ENCODE measurements at regions not wholly inside any gene's neighbourhood (a gene's known extent, or its start where the extent isn't known, plus 50 kb on each side); places are given as distances from the start of the nearest gene placed in this dataset.

DNA sequence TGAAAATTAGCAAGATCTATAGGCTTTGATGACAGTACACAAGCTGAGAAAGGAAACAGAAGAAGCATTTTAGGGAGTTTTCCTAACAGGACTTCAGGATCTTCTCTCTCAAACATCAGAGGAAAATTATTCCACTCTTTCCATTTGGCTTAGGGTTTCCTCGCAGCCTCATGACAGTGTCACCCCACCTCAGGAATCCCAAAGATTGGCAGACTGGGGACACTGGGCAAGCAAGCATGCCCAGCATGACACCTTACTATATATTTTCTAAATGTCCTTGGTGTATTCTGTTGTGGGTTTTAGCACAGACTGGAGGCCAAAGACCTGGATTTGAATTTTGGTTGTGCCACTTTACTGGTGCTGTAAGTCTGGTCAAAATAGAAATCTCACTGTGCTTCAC is 482.4 kb upstream of the SOX5 start:
- TF ChIP-seq, protein P1, sequence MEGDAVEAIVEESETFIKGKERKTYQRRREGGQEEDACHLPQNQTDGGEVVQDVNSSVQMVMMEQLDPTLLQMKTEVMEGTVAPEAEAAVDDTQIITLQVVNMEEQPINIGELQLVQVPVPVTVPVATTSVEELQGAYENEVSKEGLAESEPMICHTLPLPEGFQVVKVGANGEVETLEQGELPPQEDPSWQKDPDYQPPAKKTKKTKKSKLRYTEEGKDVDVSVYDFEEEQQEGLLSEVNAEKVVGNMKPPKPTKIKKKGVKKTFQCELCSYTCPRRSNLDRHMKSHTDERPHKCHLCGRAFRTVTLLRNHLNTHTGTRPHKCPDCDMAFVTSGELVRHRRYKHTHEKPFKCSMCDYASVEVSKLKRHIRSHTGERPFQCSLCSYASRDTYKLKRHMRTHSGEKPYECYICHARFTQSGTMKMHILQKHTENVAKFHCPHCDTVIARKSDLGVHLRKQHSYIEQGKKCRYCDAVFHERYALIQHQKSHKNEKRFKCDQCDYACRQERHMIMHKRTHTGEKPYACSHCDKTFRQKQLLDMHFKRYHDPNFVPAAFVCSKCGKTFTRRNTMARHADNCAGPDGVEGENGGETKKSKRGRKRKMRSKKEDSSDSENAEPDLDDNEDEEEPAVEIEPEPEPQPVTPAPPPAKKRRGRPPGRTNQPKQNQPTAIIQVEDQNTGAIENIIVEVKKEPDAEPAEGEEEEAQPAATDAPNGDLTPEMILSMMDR (conservative IDR thresholded peaks at IDR 0.05; ENCODE audit: low read depth, low read length): no peak
- no peak for TF ChIP-seq EZH2 (IDR thresholded peaks at IDR 0.05; ENCODE audit: low read length, unreplicated experiment)
- TF ChIP-seq EZH2phosphoT487 (IDR thresholded peaks at IDR 0.05; ENCODE audit: borderline replicate concordance, low read length): no peak

Measured in PC-3 (cell line).